ENCODE measurements at regions not wholly inside any gene's neighbourhood (a gene's known extent, or its start where the extent isn't known, plus 50 kb on each side); places are given as distances from the start of the nearest gene placed in this dataset.

GRCh38 chr4:107125496-107125895, 89.4 kb upstream of the DKK2 start:
- TF ChIP-seq CTCF (IDR thresholded peaks at IDR 0.05) (no peak), POLR2A (IDR thresholded peaks at IDR 0.05) (no peak)
